CD14-positive monocyte (primary cell): ENCODE measurements at regions not wholly inside any gene's neighbourhood (a gene's known extent, or its start where the extent isn't known, plus 50 kb on each side); places are given as distances from the start of the nearest gene placed in this dataset.

Source experiments
- DNase-seq, 3 donors: peaks; one replicate each; pipeline ENCODE4 v3.0.0-alpha.2; 2011 to 2022
- H2AFZ ChIP-seq: 2 replicates; pipeline ENCODE4 v1.6.0; 2012; ENCODE audit warnings: mild to moderate bottlenecking, low read depth, low read length, inconsistent platforms; ENCODE audit not compliant: insufficient read depth, poor library complexity, severe bottlenecking
- H3K27ac ChIP-seq, 2 donors: 1 replicate in 1 of 2; 2 replicates in 1 of 2; pipeline ENCODE4 v1.5.1; 2012 to 2013; ENCODE audit warnings: low read length in 2 of 2, control low read depth in 1 of 2, inconsistent platforms in 1 of 2, low read depth in 1 of 2, mild to moderate bottlenecking in 1 of 2
- H3K27me3 ChIP-seq, 2 donors: one replicate each; pipeline versions ENCODE4 v1.6.0 to v1.6.1; 2011 to 2013; ENCODE audit warnings: low read length in 2 of 2; ENCODE audit not compliant: control insufficient read depth in 2 of 2, insufficient read depth in 2 of 2
- H3K36me3 ChIP-seq, 2 donors: replicated peaks in 1 of 2; 1 replicate in 1 of 2; 2 replicates in 1 of 2; pipeline versions ENCODE4 v1.5.1 to v1.6.1; 2012 to 2013; ENCODE audit warnings: low read length in 2 of 2, control low read depth in 1 of 2, inconsistent platforms in 1 of 2, mild to moderate bottlenecking in 1 of 2; ENCODE audit not compliant: insufficient read depth in 2 of 2, control insufficient read depth in 1 of 2
- H3K4me1 ChIP-seq, 2 donors: 1 replicate in 1 of 2; 2 replicates in 1 of 2; pipeline versions ENCODE4 v1.5.1 to v1.6.1; 2012 to 2013; ENCODE audit warnings: low read length in 2 of 2, control low read depth in 1 of 2, inconsistent platforms in 1 of 2, mild to moderate bottlenecking in 1 of 2, moderate library complexity in 1 of 2; ENCODE audit not compliant: insufficient read depth in 2 of 2, control insufficient read depth in 1 of 2
- H3K4me2 ChIP-seq: replicated peaks from 2 replicates; pipeline ENCODE3; 2012; ENCODE audit warnings: low read length, moderate library complexity, mild to moderate bottlenecking; ENCODE audit not compliant: poor library complexity, severe bottlenecking; ENCODE audit errors: extremely low read depth
- H3K4me3 ChIP-seq, 3 experiments: fragments of 200-600 bp in 1 of 3; sonication (generic) in 1 of 3; replicated peaks in 1 of 3; 1 replicate in 2 of 3; 2 replicates in 1 of 3; pipeline ENCODE4 v1.5.1; 2011 to 2013; ENCODE audit warnings: low read length in 3 of 3, mild to moderate bottlenecking in 3 of 3, control low read depth in 2 of 3, low read depth in 2 of 3, inconsistent platforms in 1 of 3, moderate library complexity in 1 of 3
- H3K79me2 ChIP-seq: 2 replicates; pipeline ENCODE4 v1.6.0; 2012; ENCODE audit warnings: mild to moderate bottlenecking, control low read depth, inconsistent platforms, low read length, moderate library complexity; ENCODE audit not compliant: insufficient read depth
- H3K9ac ChIP-seq: 2 replicates; pipeline ENCODE4 v1.6.0; 2017; ENCODE audit warnings: low read length, mild to moderate bottlenecking; ENCODE audit not compliant: insufficient read depth, poor library complexity, severe bottlenecking
- H3K9me3 ChIP-seq, 2 donors: replicated peaks in 1 of 2; 1 replicate in 1 of 2; 2 replicates in 1 of 2; pipeline versions ENCODE4 v1.5.1 to v1.6.1; 2012 to 2013; ENCODE audit warnings: low read length in 2 of 2, control low read depth in 1 of 2; ENCODE audit not compliant: control insufficient read depth in 1 of 2, insufficient read depth in 1 of 2
- H4K20me1 ChIP-seq: 2 replicates; pipeline ENCODE4 v1.6.0; 2012; ENCODE audit warnings: mild to moderate bottlenecking, low read length, control low read depth, moderate library complexity; ENCODE audit not compliant: insufficient read depth
- H3K27ac Mint-ChIP-seq, 7 donors: one replicate each; pipeline ENCODE4 v1.8.0; 2020; ENCODE audit warnings: mild to moderate bottlenecking in 7 of 7, mixed read lengths in 7 of 7, moderate library complexity in 6 of 7, inconsistent platforms in 2 of 7
- H3K27me3 Mint-ChIP-seq, 3 donors: one replicate each; pipeline ENCODE4 v1.8.0; 2021 to 2022; ENCODE audit warnings: low read depth in 3 of 3, mild to moderate bottlenecking in 3 of 3, mixed read lengths in 3 of 3, moderate library complexity in 3 of 3, inconsistent platforms in 1 of 3
- H3K36me3 Mint-ChIP-seq, 2 donors: one replicate each; pipeline ENCODE4 v1.8.0; 2020; ENCODE audit warnings: mixed read lengths in 2 of 2, inconsistent platforms in 1 of 2, mild to moderate bottlenecking in 1 of 2
- H3K4me1 Mint-ChIP-seq: one replicate; pipeline ENCODE4 v1.8.0; 2020; ENCODE audit warnings: mild to moderate bottlenecking, mixed read lengths
- H3K4me3 Mint-ChIP-seq, 2 donors: one replicate each; pipeline ENCODE4 v1.8.0; 2020; ENCODE audit warnings: mild to moderate bottlenecking in 2 of 2, mixed read lengths in 2 of 2, moderate library complexity in 1 of 2
- H3K9me3 Mint-ChIP-seq, 7 donors: one replicate each; pipeline ENCODE4 v1.8.0; 2020 to 2022; ENCODE audit warnings: mixed read lengths in 7 of 7, mild to moderate bottlenecking in 6 of 7, moderate library complexity in 6 of 7, inconsistent platforms in 2 of 7
- CTCF ChIP-seq: fragments of 200-600 bp; IDR thresholded peaks from one replicate; pipeline ENCODE4 v1.8.0; 2022; ENCODE audit warnings: antibody characterized with exemption, mild to moderate bottlenecking
- WGBS: methylation state at CpG from one replicate; pipeline ENCODE4 v1.1.5; 2013; ENCODE audit warnings: missing lambda C conversion rate; ENCODE audit not compliant: insufficient coverage; 5-methylcytosine and 5-hydroxymethylcytosine counted together
- intact Hi-C, 2 donors: fragments of 100-400 bp; cut with micrococcal nuclease; formaldehyde crosslinking; loops; one replicate each; pipeline versions ENCODE4 v1.15.0 to v1.15.1; 2023

GRCh38 chr18:40685219-40685618, 1269.8 kb upstream of the PIK3C3 start:
- H3K4me1 ChIP-seq = no peaks in the 10 kb centered on the region
- DNase-seq = no peak
- no peak overlapping the region for H3K4me3 Mint-ChIP-seq
- peaks cover 0 to 4% of the 10 kb centered on the region in 2 donors for H3K9me3 ChIP-seq
- no peaks in the 10 kb centered on the region for H3K27me3 Mint-ChIP-seq
- no CpG with 5 or more reads among the region's 2 CpGs for WGBS
- H3K9ac ChIP-seq = no peak overlapping the region
- H3K79me2 ChIP-seq = no peaks in the 10 kb centered on the region
- no peaks in the 10 kb centered on the region for H3K4me1 Mint-ChIP-seq
- H3K27ac Mint-ChIP-seq = no peak overlapping the region
- no peaks in the 10 kb centered on the region for H4K20me1 ChIP-seq
- intact Hi-C loops = no loop called here
- H2AFZ ChIP-seq = no peak overlapping the region
- H3K27ac ChIP-seq = no peak overlapping the region
- H3K4me3 ChIP-seq = no peak overlapping the region
- H3K36me3 Mint-ChIP-seq = no peaks in the 10 kb centered on the region
- no peak overlapping the region for H3K4me2 ChIP-seq
- no peaks in the 10 kb centered on the region for H3K36me3 ChIP-seq
- H3K27me3 ChIP-seq = no peaks in the 10 kb centered on the region
- H3K9me3 Mint-ChIP-seq = peaks cover 0 to 7% (median 0%) of the 10 kb centered on the region in 7 donors
- TF ChIP-seq CTCF = no peak

GRCh38 chr18:40678318-40678717, 1276.7 kb upstream of the PIK3C3 start:
- Histone ChIP-seq H3K27ac (no peak overlapping the region), H4K20me1 (no peaks in the 10 kb centered on the region), H3K9ac (no peak overlapping the region), H3K4me1 (no peaks in the 10 kb centered on the region), H3K27me3 (no peaks in the 10 kb centered on the region), H3K9me3 (peaks cover 0 to 4% of the 10 kb centered on the region in 2 donors), H3K4me3 (no peak overlapping the region), H2AFZ (no peak overlapping the region), H3K79me2 (no peaks in the 10 kb centered on the region), H3K4me2 (no peak overlapping the region), H3K36me3 (no peaks in the 10 kb centered on the region)
- TF ChIP-seq CTCF = no peak
- H3K27ac Mint-ChIP-seq = no peak overlapping the region
- no peak overlapping the region for H3K4me3 Mint-ChIP-seq
- H3K4me1 Mint-ChIP-seq = no peaks in the 10 kb centered on the region
- H3K9me3 Mint-ChIP-seq = peaks cover 0 to 6% (median 0%) of the 10 kb centered on the region in 7 donors
- intact Hi-C loops = loop anchor here in 1 of 2 donors (10.0 kb wide), 1 partner anchor 56 kb away; no protein-coding TSS in a partner anchor
- H3K36me3 Mint-ChIP-seq = no peaks in the 10 kb centered on the region
- H3K27me3 Mint-ChIP-seq = no peaks in the 10 kb centered on the region
- no peak for DNase-seq
- no CpG with 5 or more reads among the region's 2 CpGs for WGBS
